ENCODE measurements at regions not wholly inside any gene's neighbourhood (a gene's known extent, or its start where the extent isn't known, plus 50 kb on each side); places are given as distances from the start of the nearest gene placed in this dataset.

DNA sequence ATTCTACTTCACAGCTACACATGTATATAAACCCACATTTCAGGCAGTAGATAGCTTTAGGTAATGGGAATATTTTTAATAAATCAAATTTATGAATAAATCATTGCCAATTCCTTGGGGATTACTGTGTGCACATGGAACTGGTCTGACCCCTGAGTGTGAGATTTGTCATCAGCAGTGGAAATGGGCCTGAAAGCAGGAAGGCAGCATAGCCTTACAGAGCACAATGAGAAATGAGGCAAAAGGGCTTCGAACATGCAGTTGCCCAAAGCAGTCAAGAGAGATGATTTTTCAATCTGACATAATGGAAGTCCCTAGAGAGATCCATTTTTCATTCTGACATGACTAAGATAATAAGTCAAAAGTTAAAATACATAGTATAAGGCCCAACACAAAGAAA is 599.2 kb downstream of the TUSC7 start:
- Histone ChIP-seq H3K4me3 (no peak overlapping the region), H3K27me3 (no peaks in the 10 kb centered on the region), H3K36me3 (replicated peaks in 1 of 2) (no peaks in the 10 kb centered on the region), H3K4me1 (replicated peaks in 1 of 2) (peaks cover 0 to 12% of the 10 kb centered on the region in 2 donors), H3K9me3 (replicated peaks in 1 of 3) (no peaks in the 10 kb centered on the region), H3K27ac (no peak overlapping the region)
- intact Hi-C loops (cut with DNase I) = no loop called here
- DNase-seq = peak in 1 of 7 donors; percentile 1
- WGBS, 4 donors = 72 to 95% (median 88%) methylated on average over 1 of the region's 1 CpG
- TF ChIP-seq, protein P1, sequence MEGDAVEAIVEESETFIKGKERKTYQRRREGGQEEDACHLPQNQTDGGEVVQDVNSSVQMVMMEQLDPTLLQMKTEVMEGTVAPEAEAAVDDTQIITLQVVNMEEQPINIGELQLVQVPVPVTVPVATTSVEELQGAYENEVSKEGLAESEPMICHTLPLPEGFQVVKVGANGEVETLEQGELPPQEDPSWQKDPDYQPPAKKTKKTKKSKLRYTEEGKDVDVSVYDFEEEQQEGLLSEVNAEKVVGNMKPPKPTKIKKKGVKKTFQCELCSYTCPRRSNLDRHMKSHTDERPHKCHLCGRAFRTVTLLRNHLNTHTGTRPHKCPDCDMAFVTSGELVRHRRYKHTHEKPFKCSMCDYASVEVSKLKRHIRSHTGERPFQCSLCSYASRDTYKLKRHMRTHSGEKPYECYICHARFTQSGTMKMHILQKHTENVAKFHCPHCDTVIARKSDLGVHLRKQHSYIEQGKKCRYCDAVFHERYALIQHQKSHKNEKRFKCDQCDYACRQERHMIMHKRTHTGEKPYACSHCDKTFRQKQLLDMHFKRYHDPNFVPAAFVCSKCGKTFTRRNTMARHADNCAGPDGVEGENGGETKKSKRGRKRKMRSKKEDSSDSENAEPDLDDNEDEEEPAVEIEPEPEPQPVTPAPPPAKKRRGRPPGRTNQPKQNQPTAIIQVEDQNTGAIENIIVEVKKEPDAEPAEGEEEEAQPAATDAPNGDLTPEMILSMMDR (IDR thresholded peaks at IDR 0.05) = no peak
- TF ChIP-seq POLR2A (IDR thresholded peaks at IDR 0.05) = no peak

DNA sequence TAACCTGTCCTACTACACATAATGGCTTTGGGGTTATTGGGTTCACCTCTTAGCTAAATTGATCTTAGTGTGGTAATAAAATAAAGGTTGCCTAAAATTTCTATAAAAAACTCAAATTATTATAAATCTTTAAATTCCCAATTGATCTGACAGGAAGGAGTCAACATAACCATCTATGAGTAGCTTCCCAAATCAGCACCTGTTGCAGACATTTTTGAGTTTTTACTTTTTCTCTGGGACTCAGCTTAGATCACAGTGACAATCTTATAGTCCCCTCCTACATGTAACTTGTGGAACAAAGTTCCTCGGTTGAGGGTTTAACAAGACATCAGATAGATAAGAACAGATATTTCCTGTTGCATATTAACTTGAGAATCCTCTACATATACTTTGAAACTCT is 601.0 kb downstream of the TUSC7 start:
- WGBS, 4 donors = 36 to 81% (median 74%) methylated on average over 1 of the region's 1 CpG
- H3K9me3 ChIP-seq (replicated peaks in 1 of 3) = no peaks in the 10 kb centered on the region

DNA sequence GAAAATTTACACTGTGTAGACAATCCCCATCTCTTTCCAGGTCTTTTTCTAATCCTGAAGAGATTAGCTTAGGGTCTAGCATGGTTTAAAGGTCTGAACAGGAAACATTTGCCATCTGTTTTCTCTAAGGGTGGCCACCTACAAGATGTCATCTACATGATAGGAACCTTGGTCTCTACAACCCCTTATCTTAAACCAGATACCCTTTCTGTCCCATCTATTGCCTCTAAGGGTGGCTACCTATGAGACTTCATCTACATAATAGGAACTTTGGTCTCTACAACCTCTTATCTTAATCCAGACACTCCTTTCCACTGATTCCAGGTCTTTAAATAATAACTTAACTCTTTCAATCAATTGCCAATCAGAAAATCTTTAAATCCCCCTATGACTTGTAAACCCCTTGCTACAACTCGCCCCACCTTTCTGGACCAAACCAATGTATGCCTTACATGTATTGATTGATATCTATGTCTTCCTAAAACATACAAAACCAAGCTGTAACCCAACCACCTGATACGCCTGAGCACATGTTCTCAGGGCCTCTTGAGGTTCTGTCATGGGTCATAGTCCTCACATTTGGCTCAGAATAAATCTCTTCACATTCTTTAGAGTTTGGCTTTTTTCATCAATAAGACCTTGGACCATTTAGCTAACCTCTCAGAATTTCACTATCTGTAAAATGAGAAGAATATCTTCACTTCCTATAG is 605.0 kb downstream of the TUSC7 start:
- Histone ChIP-seq H3K36me3 (replicated peaks in 1 of 2) (no peaks in the 10 kb centered on the region), H3K27ac (no peak overlapping the region), H3K4me3 (no peak overlapping the region), H3K27me3 (no peaks in the 10 kb centered on the region), H3K4me1 (replicated peaks in 1 of 2) (no peaks in the 10 kb centered on the region), H3K9me3 (replicated peaks in 1 of 3) (no peaks in the 10 kb centered on the region)
- no peak for DNase-seq
- 90 to 96% (median 92%) methylated on average over 2 of the region's 2 CpGs for WGBS, 4 donors
- intact Hi-C loops (cut with DNase I) = no loop called here
- no peak for TF ChIP-seq POLR2A (IDR thresholded peaks at IDR 0.05)
- TF ChIP-seq, protein P1 (IDR thresholded peaks at IDR 0.05) = no peak

More for the DNA sequence above, 601.0 kb downstream of the TUSC7 start:
- no peak for DNase-seq
- intact Hi-C loops (cut with DNase I) = no loop called here
- H3K4me3 ChIP-seq = no peak overlapping the region
- H3K27ac ChIP-seq = no peak overlapping the region
- H3K4me1 ChIP-seq (replicated peaks in 1 of 2) = no peaks in the 10 kb centered on the region
- no peaks in the 10 kb centered on the region for H3K27me3 ChIP-seq
- TF ChIP-seq, protein P1 (IDR thresholded peaks at IDR 0.05) = no peak
- TF ChIP-seq POLR2A (IDR thresholded peaks at IDR 0.05) = no peak
- no peaks in the 10 kb centered on the region for H3K36me3 ChIP-seq (replicated peaks in 1 of 2)

DNA sequence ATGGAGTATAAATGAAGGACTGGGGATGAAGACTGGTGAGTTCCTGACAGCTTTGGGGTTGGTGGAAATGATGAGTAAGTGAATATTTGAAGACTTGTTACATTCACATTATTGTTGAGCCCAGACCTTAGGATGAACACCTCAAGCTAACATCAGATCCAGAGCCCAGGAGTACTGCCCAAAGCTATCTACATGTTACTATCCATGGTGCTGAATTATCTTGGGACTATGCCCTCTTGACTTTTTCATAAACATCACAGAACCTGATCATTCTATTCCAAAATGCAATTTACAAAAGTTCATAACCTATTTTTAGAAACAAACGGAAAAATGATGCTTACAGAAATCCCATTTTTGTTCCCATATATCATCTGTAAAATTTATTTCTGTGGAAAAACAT is 613.3 kb downstream of the TUSC7 start:
- no peak overlapping the region for H3K27ac ChIP-seq
- no peaks in the 10 kb centered on the region for H3K4me1 ChIP-seq (replicated peaks in 1 of 2)
- no peaks in the 10 kb centered on the region for H3K36me3 ChIP-seq (replicated peaks in 1 of 2)
- WGBS, 4 donors = 30 to 43% (median 34%) methylated on average over 1 of the region's 1 CpG
- H3K9me3 ChIP-seq (replicated peaks in 1 of 3) = peaks cover 0 to 6% (median 0%) of the 10 kb centered on the region in 3 donors
- DNase-seq = no peak
- TF ChIP-seq POLR2A (IDR thresholded peaks at IDR 0.05) = no peak
- TF ChIP-seq, protein P1 (IDR thresholded peaks at IDR 0.05) = no peak
- no peak overlapping the region for H3K4me3 ChIP-seq
- no peaks in the 10 kb centered on the region for H3K27me3 ChIP-seq
- intact Hi-C loops (cut with DNase I) = no loop called here

Data from adrenal gland (tissue), 9 donors.